ENCODE measurements at regions not wholly inside any gene's neighbourhood (a gene's known extent, or its start where the extent isn't known, plus 50 kb on each side); places are given as distances from the start of the nearest gene placed in this dataset.

DNA sequence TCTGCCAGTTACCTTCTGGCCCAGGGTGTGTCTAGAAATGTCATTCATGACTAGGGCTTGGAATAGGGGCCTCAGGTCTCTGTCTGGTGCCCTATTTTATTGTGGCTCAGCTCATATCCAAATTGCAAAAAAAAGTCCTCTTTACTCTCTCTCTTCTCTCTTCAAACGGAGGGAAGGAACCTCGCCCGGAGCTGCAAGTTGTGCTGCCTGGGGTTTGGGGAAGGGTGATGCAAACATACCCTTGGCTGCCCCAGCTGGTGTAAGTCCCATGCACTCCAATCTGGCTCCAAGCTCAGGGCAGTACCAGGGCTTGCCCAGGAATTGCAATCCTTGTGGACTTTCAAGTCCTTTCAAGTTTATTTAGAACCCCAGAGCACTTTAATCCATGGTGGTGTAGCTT is 549.6 kb downstream of the PCDH17 start:
- DNase-seq (ENCODE audit: extremely low read depth, low read depth) = no peak
- TF ChIP-seq, protein P1, sequence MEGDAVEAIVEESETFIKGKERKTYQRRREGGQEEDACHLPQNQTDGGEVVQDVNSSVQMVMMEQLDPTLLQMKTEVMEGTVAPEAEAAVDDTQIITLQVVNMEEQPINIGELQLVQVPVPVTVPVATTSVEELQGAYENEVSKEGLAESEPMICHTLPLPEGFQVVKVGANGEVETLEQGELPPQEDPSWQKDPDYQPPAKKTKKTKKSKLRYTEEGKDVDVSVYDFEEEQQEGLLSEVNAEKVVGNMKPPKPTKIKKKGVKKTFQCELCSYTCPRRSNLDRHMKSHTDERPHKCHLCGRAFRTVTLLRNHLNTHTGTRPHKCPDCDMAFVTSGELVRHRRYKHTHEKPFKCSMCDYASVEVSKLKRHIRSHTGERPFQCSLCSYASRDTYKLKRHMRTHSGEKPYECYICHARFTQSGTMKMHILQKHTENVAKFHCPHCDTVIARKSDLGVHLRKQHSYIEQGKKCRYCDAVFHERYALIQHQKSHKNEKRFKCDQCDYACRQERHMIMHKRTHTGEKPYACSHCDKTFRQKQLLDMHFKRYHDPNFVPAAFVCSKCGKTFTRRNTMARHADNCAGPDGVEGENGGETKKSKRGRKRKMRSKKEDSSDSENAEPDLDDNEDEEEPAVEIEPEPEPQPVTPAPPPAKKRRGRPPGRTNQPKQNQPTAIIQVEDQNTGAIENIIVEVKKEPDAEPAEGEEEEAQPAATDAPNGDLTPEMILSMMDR (IDR thresholded peaks at IDR 0.05; ENCODE audit: low read depth, low read length, missing control alignments) = no peak
- no peak overlapping the region for H3K4me3 ChIP-seq (replicated peaks; ENCODE audit: low read depth, low read length)

DNA sequence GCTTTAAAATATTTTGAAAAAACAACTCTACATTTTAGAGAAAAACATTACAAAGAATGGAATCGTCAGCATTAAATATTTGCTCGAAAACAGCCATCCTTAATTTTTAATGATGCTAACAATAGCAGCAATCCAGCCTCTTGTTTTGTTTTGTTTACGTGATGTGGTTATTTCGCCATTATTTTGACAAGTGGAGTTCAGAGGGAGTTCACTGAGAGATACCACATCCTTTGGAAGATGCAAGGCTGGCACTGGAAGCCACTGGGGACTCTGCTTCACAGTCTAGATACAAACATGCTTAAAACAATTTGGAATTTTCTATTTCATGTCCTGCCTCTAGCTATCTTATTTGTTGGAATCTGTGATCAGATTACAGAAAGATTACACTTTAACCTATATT is 556.3 kb downstream of the PCDH17 start:
- no peak for DNase-seq (ENCODE audit: extremely low read depth, low read depth)
- H3K4me3 ChIP-seq (replicated peaks; ENCODE audit: low read depth, low read length) = no peak overlapping the region
- TF ChIP-seq, protein P1 (IDR thresholded peaks at IDR 0.05; ENCODE audit: low read depth, low read length, missing control alignments) = no peak

DNA sequence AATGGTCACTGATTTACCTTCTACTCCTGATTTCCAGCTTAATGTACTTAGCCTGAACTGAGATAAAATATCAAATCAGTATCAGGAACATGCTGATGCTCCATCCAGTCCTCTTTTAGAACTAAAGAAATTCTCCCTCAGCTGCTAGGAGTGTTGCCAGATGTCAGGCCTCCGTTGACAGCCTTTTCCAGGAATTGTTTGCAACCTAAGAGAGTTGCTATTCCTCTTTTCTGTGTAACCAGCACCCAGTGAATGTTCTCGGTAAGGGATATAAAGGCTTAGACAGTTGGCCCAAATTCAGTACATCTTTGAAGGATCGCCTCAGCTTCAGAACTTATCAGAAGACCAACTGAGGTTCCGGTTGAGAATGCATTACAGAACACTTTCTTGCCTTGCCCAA is 559.0 kb downstream of the PCDH17 start:
- no peak overlapping the region for H3K4me3 ChIP-seq (replicated peaks; ENCODE audit: low read depth, low read length)
- TF ChIP-seq, protein P1 (IDR thresholded peaks at IDR 0.05; ENCODE audit: low read depth, low read length, missing control alignments) = no peak
- no peak for DNase-seq (ENCODE audit: extremely low read depth, low read depth)

DNA sequence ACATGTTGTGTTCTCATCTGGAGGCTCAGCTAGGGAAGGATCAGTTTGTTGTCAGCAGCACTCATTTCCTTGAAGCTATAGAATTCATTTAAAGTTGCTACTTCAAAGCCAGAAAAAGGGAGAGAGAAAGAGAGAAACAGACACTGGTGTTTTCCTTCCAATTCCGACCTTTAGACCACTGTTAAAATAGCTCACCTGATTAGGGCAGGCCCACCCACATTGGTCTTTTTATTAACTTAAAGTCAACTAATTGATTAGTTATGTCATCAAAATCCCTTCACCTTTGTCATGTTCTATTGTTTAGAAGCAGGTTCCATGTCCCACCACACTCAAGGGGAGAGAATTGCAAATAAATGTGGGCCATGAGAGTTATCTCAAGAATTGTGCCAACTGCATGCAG is 560.2 kb downstream of the PCDH17 start:
- no peak for DNase-seq (ENCODE audit: extremely low read depth, low read depth)
- H3K4me3 ChIP-seq (replicated peaks; ENCODE audit: low read depth, low read length) = no peak overlapping the region
- TF ChIP-seq, protein P1 (IDR thresholded peaks at IDR 0.05; ENCODE audit: low read depth, low read length, missing control alignments) = no peak

DNA sequence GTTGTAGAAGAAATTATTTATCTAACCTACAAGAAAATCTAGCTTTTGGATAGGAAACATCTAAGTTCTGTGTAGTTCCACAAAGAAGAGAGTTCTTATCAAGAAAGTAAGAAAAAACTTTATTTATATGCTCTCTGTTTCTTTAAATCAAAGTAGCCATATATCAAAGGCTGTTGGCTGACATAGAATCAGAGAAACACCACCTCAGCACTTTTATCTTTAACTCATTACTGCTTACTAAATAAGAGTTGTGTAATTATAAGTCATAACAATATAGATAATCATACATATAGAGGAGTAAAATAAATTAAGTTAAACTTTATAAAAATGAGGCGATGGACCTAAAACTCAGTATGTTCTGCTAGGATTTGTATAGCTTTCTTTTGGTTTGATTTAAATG is 570.6 kb downstream of the PCDH17 start:
- TF ChIP-seq, protein P1 (IDR thresholded peaks at IDR 0.05; ENCODE audit: low read depth, low read length, missing control alignments) = no peak
- DNase-seq (ENCODE audit: extremely low read depth, low read depth) = no peak
- H3K4me3 ChIP-seq (replicated peaks; ENCODE audit: low read depth, low read length) = no peak overlapping the region

DNA sequence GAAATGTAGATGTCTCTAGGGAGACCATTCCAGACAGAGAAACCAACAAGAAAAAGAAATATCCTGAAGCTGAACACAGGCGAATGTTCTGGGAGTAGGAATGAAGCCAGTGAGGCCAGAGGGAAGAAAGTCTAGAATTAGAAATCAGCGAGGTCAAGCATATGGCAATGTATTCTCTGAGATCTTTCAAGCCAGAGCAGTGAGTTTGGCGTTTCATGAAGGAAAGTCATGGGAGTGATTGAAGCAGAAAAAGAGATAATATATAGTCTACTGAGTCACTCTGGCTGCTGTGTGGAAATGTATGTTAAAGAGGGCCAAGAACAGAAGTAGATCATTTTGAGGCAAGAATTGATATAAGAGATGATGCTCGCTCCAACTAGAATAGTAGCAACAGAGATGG is 576.0 kb downstream of the PCDH17 start:
- no peak for DNase-seq (ENCODE audit: extremely low read depth, low read depth)
- TF ChIP-seq, protein P1 (IDR thresholded peaks at IDR 0.05; ENCODE audit: low read depth, low read length, missing control alignments) = no peak
- H3K4me3 ChIP-seq (replicated peaks; ENCODE audit: low read depth, low read length) = no peak overlapping the region

DNA sequence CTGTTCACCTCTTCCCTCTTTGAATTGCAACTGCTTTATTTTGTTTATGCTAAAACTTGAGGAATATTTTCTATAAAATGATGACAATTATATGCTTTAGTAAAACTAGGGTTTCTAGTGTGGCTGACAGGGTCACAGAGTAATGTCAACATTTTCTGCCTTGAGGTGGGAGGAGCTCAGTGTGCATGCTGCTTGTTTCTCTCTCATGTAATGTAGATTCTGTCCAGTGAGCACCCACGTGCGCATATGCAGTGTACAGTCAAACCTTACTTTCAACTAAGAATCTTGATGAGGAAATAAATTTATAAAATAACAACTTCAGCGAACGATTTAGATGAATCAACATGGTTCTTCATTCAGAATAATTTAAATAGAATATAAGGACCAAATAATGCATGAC is 603.9 kb downstream of the PCDH17 start:
- H3K4me3 ChIP-seq (replicated peaks; ENCODE audit: low read depth, low read length) = no peak overlapping the region
- TF ChIP-seq, protein P1 (IDR thresholded peaks at IDR 0.05; ENCODE audit: low read depth, low read length, missing control alignments) = no peak
- DNase-seq (ENCODE audit: extremely low read depth, low read depth) = no peak
